HepG2 (cell line): ENCODE measurements at regions not wholly inside any gene's neighbourhood (a gene's known extent, or its start where the extent isn't known, plus 50 kb on each side); places are given as distances from the start of the nearest gene placed in this dataset.

Experiments
- ATAC-seq: fragments of 200-7000 bp; cut with Tn5 transposase; 3 replicates; pipeline ENCODE4 v1.9.1; 2020; ENCODE audit warnings: mild to moderate bottlenecking, moderate library complexity
- BruUV-seq: library from RNA; stranded (reverse); fragments of 400-500 nt; replicated peaks from 2 replicates; lab custom pipeline; 2021; lab: Mats Ljungman, UMichigan
- CTCF ChIA-PET: fragments of 300-600 bp; formaldehyde crosslinking; extraction: SDS; loops from one replicate; lab custom pipeline; 2021; ENCODE audit warnings: low total read pairs, inconsistent platforms, low intra/inter-chr PET ratio; lab: Yijun Ruan, JAX
- POLR2A ChIA-PET: fragments of 350-600 bp; sonication (Branson Sonifier 250); formaldehyde crosslinking; loops from one replicate; lab custom pipeline; 2020; ENCODE audit warnings: antibody characterized with exemption, inconsistent platforms; lab: Yijun Ruan, JAX
- DNase-seq: peaks from one replicate; pipeline ENCODE4 v3.0.0-alpha.2; 2015; ENCODE audit warnings: low spot score
- FAIRE-seq: peaks from 3 replicates; lab custom pipeline; 2011; peaks lifted over from hg19 to GRCh38; lab: Jason Lieb, UNC
- H2AFZ ChIP-seq: one replicate; pipeline ENCODE4 v1.6.1; 2011; ENCODE audit warnings: low read length, inconsistent platforms
- H3K27ac ChIP-seq: fragments of 300-600 bp; 3 replicates; pipeline ENCODE4 v1.8.0; 2011; ENCODE audit warnings: mixed run types, mild to moderate bottlenecking, mixed read lengths, low read length, inconsistent platforms; ENCODE audit not compliant: insufficient read depth; ENCODE audit errors: extremely low read length
- H3K27me3 ChIP-seq, 2 experiments: fragments of 200-600 bp in 1 of 2; 2 replicates in 1 of 2; 3 replicates in 1 of 2; pipeline versions ENCODE4 v1.6.0 to v1.8.0; 2011; ENCODE audit warnings: low read length in 2 of 2, mild to moderate bottlenecking in 2 of 2, moderate library complexity in 2 of 2, inconsistent platforms in 1 of 2; ENCODE audit not compliant: insufficient read depth in 2 of 2, control insufficient read depth in 1 of 2
- H3K36me3 ChIP-seq, 2 experiments: fragments of 200-600 bp in 1 of 2; replicated peaks in 1 of 2; 2 replicates in 1 of 2; 3 replicates in 1 of 2; pipeline versions ENCODE4 v1.5.1 to v1.8.0; 2011; ENCODE audit warnings: low read length in 2 of 2, inconsistent platforms in 1 of 2; ENCODE audit not compliant: insufficient read depth in 2 of 2, control insufficient read depth in 1 of 2
- H3K4me1 ChIP-seq: 2 replicates; pipeline ENCODE4 v1.5.1; 2012; ENCODE audit warnings: low read length, inconsistent platforms; ENCODE audit not compliant: insufficient read depth
- H3K4me2 ChIP-seq: 2 replicates; pipeline ENCODE4 v1.6.0; 2011; ENCODE audit warnings: low read depth, low read length, inconsistent platforms
- H3K4me3 ChIP-seq, 3 experiments: fragments of 200-600 bp in 1 of 3; sonication (generic), shearing (Covaris generic) in 1 of 3; replicated peaks in 1 of 3; 2 replicates each; pipeline ENCODE4 v1.5.1; 2011 to 2016; ENCODE audit warnings: low read length in 3 of 3, inconsistent platforms in 2 of 3, low read depth in 2 of 3, mild to moderate bottlenecking in 2 of 3, control low read depth in 1 of 3, mixed read lengths in 1 of 3; ENCODE audit not compliant: insufficient read depth in 1 of 3
- H3K79me2 ChIP-seq: one replicate; pipeline ENCODE4 v1.6.1; 2011; ENCODE audit warnings: low read length, inconsistent platforms; ENCODE audit not compliant: insufficient read depth
- H3K9ac ChIP-seq: 2 replicates; pipeline ENCODE4 v1.6.0; 2011; ENCODE audit warnings: mild to moderate bottlenecking, low read depth, low read length, inconsistent platforms; ENCODE audit not compliant: insufficient read depth
- H3K9me3 ChIP-seq: 2 replicates; pipeline ENCODE4 v1.5.1; 2012; ENCODE audit warnings: mild to moderate bottlenecking, low read length
- H4K20me1 ChIP-seq: 2 replicates; pipeline ENCODE4 v1.6.0; 2011; ENCODE audit warnings: inconsistent platforms, mild to moderate bottlenecking, low read length, moderate library complexity; ENCODE audit not compliant: insufficient read depth
- ASH2L ChIP-seq: fragments of 300-600, 200-600 bp; sonication (generic); IDR thresholded peaks from 2 replicates; pipeline ENCODE4 v1.7.0; 2017; ENCODE audit warnings: low read depth, mild to moderate bottlenecking, moderate library complexity, mixed read lengths, low read length; ENCODE audit not compliant: insufficient read length
- CTCF ChIP-seq: sonication (generic); formaldehyde crosslinking; IDR thresholded peaks from 2 replicates; pipeline ENCODE4 v1.5.0; 2020; ENCODE audit warnings: mild to moderate bottlenecking, missing genetic modification reagents, moderate library complexity
- NFE2L1 ChIP-seq: sonication (generic); formaldehyde crosslinking; IDR thresholded peaks from 2 replicates; pipeline ENCODE4 v1.4.0; 2020; ENCODE audit warnings: missing genetic modification reagents, mild to moderate bottlenecking, borderline replicate concordance
- PBX2 ChIP-seq: IDR thresholded peaks from 2 replicates; pipeline ENCODE4 v1.6.1; 2016; ENCODE audit warnings: control low read depth
- STAG1 ChIP-seq: sonication (generic); formaldehyde crosslinking; IDR thresholded peaks from 2 replicates; pipeline ENCODE4 v1.4.0; 2020; ENCODE audit warnings: missing genetic modification reagents
- THAP9 ChIP-seq: sonication (generic); formaldehyde crosslinking; IDR thresholded peaks from 2 replicates; pipeline ENCODE4; 2020; ENCODE audit warnings: missing genetic modification reagents, mild to moderate bottlenecking, borderline replicate concordance
- WGBS: methylation state at CpG from one replicate; pipeline ENCODE4 v1.1.6; 2017; ENCODE audit warnings: low lambda C conversion rate; 5-methylcytosine and 5-hydroxymethylcytosine counted together
- in situ Hi-C: cut with HindIII; loops from 2 replicates; pipeline ENCODE4 v1.10.0; 2017; ENCODE audit warnings: low pct_unique_long_range_greater_than_20kb; ENCODE audit not compliant: extremely low pct_ligation_motif_present
- intact Hi-C: fragments of 100-400 bp; cut with micrococcal nuclease; formaldehyde crosslinking; loops from one replicate; pipeline ENCODE4 v1.10.0; 2022; ENCODE audit not compliant: unreplicated experiment

- no peak overlapping the region for H2AFZ ChIP-seq
- ChIA-PET POLR2A (no interaction called here), CTCF (interaction anchor here (1.3 kb wide), 1 partner anchor 57 kb away, joined by 6 read pairs; no protein-coding TSS in a partner anchor)
- no peak for TF ChIP-seq ASH2L
- TF ChIP-seq NFE2L1, result no peak
- TF ChIP-seq THAP9 (CRISPR knock-in tag), result no peak
- TF ChIP-seq PBX2 (CRISPR knock-in tag), result no peak
- TF ChIP-seq STAG1 (CRISPR knock-in tag), result peak; percentile 37
- peak; percentile 27; the same call in 1 of the 2 replicates for TF ChIP-seq CTCF (CRISPR knock-in tag)
- no peaks in the 10 kb centered on the region for H3K4me1 ChIP-seq
- H3K27ac ChIP-seq, result no peak overlapping the region
- 11% methylated on average over 4 of the region's 4 CpGs for WGBS
- H3K4me3 ChIP-seq, result no peak overlapping the region
- no peaks in the 10 kb centered on the region for H3K36me3 ChIP-seq
- DNase-seq (no peak), FAIRE-seq (no peak), ATAC-seq (peak; percentile 65; the same call in 2 of the 3 replicates)
- H4K20me1 ChIP-seq, result no peaks in the 10 kb centered on the region
- no peaks in the 10 kb centered on the region; a peak in 1 of 5 replicates for H3K27me3 ChIP-seq
- no peaks in the 10 kb centered on the region for H3K79me2 ChIP-seq
- BruUV-seq, result no TSS peak
- in situ Hi-C loops, result no loop called here
- no peaks in the 10 kb centered on the region for H3K9me3 ChIP-seq
- H3K9ac ChIP-seq, result no peak overlapping the region
- no peak overlapping the region for H3K4me2 ChIP-seq
- intact Hi-C loops, result loop anchor here (5.0 kb wide), 1 partner anchor 58 kb away; no protein-coding TSS in a partner anchor
Observed at GRCh38 chr5:180414176-180414575, 61.0 kb upstream of the GFPT2 start.
